ENCODE measurements at regions not wholly inside any gene's neighbourhood (a gene's known extent, or its start where the extent isn't known, plus 50 kb on each side); places are given as distances from the start of the nearest gene placed in this dataset.

DNA sequence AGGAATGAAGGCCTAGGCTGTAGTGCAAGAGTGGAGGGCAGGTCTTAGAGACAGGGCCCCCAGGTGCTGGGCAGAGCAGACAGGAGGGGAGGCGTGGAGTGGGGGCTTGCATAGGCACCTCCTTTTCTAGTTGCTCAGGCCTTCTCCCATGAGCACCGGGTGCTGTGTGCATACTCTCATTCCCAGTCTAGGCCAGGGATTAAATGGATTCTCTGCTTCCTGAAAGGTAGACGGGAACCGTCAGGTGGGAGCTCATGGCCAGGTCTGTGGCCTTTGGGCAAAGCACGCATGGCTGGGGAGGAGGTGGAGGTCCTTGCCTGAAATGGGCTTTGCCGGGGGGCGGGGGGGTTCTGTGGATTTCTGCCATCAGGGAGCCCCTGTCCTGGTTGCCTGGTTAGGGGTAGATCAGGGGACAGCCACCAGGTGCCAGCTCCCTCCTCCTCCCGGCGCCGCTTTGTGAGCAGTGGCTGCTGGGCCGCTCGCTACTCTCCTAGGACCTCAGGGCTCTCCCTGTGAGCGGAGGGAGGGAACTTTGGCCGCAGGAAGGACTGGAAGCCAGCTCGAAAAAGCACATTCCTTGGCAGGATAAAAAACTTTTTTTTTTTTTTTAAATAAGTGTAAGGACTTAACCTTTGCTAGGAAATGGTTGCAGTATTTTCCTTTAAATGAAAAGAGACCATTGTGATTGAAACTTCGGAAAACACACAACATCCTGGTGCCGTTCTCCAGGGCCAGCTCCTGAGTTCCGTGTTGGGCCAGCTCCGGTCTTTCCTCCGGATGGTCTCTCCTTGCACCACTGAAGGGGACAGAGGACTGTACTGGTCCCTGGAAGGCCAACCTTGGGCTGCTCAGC, 82.8 kb upstream of the HAAO start:
- TF ChIP-seq, protein P1, sequence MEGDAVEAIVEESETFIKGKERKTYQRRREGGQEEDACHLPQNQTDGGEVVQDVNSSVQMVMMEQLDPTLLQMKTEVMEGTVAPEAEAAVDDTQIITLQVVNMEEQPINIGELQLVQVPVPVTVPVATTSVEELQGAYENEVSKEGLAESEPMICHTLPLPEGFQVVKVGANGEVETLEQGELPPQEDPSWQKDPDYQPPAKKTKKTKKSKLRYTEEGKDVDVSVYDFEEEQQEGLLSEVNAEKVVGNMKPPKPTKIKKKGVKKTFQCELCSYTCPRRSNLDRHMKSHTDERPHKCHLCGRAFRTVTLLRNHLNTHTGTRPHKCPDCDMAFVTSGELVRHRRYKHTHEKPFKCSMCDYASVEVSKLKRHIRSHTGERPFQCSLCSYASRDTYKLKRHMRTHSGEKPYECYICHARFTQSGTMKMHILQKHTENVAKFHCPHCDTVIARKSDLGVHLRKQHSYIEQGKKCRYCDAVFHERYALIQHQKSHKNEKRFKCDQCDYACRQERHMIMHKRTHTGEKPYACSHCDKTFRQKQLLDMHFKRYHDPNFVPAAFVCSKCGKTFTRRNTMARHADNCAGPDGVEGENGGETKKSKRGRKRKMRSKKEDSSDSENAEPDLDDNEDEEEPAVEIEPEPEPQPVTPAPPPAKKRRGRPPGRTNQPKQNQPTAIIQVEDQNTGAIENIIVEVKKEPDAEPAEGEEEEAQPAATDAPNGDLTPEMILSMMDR (IDR thresholded peaks at IDR 0.05) = no peak
- no peak for TF ChIP-seq POLR2A (IDR thresholded peaks at IDR 0.05)

Measured in body of pancreas (tissue), 4 donors.